ENCODE measurements at regions not wholly inside any gene's neighbourhood (a gene's known extent, or its start where the extent isn't known, plus 50 kb on each side); places are given as distances from the start of the nearest gene placed in this dataset.

- no peak overlapping the region for H3K18ac ChIP-seq (ENCODE audit: low read depth, low read length)
- H3K79me1 ChIP-seq (ENCODE audit: low read depth in 1 of 2, low read length in 2 of 2) = no peaks in the 10 kb centered on the region
- no peaks in the 10 kb centered on the region for H3K4me1 ChIP-seq (ENCODE audit: control insufficient read depth, insufficient read depth, low read length)
- ChIA-PET CTCF (no interaction called here), POLR2A (ENCODE audit: unreplicated experiment) (no interaction called here)
- H4K8ac ChIP-seq (ENCODE audit: low read depth in 2 of 2, low read length in 2 of 2) = no peak overlapping the region
- dilution Hi-C loops (cut with HindIII; ENCODE audit: low sequenced_read_pairs, unreplicated experiment) (no loop called here), intact Hi-C loops (cut with micrococcal nuclease) (no loop called here), in situ Hi-C loops (cut with MboI; ENCODE audit: low sequenced_read_pairs) (no loop called here)
- peaks cover 8% of the 10 kb centered on the region for H3K27me3 ChIP-seq (ENCODE audit: control insufficient read depth, insufficient read depth, low read length)
- no peak overlapping the region for H4K91ac ChIP-seq (ENCODE audit: insufficient read depth, low read depth, low read length)
- H2BK5ac ChIP-seq (ENCODE audit: low read depth, low read length, poor library complexity, severe bottlenecking) = no peak overlapping the region
- no peak overlapping the region for H3K56ac ChIP-seq (ENCODE audit: extremely low read depth, insufficient read depth, low read length)
- H2BK120ac ChIP-seq (ENCODE audit: low read depth, low read length) = no peak overlapping the region
- DNase-seq (no peak), ATAC-seq (ENCODE audit: low read depth) (no peak)
- no peaks in the 10 kb centered on the region for H4K20me1 ChIP-seq (ENCODE audit: insufficient read depth, low read length)
- no peak overlapping the region for H3K14ac ChIP-seq (replicated peaks; ENCODE audit: low read depth, low read length)
- H3K4me3 ChIP-seq (ENCODE audit: insufficient read depth, low read depth, low read length) = no peak overlapping the region
- no peak overlapping the region for H2BK15ac ChIP-seq (ENCODE audit: low read depth, low read length)
- no peak overlapping the region for H2AFZ ChIP-seq (replicated peaks; ENCODE audit: low read length, poor library complexity)
- H3K9me1 ChIP-seq (ENCODE audit: insufficient read depth, low read length) = no peaks in the 10 kb centered on the region
- BruUV-seq (replicated peaks) = no TSS peak
- H3K9me3 ChIP-seq (ENCODE audit: control insufficient read depth, insufficient read depth, low read length) = no peaks in the 10 kb centered on the region
- H3K27ac ChIP-seq (ENCODE audit: insufficient read depth, low read length) = no peak overlapping the region
- no peak overlapping the region for H3K4me2 ChIP-seq (ENCODE audit: low read depth, low read length)
- WGBS, 2 experiments (ENCODE audit: extremely low coverage in 2 of 2, insufficient read length in 1 of 2) = 100% methylated on average over 2 of the region's 2 CpGs; no CpG with 5 or more reads in 1 of the 2 experiments
- H3K4ac ChIP-seq (ENCODE audit: low read depth, low read length) = no peak overlapping the region
- no peak overlapping the region for H4K5ac ChIP-seq (ENCODE audit: low read depth, low read length)
- no peak overlapping the region for H2BK20ac ChIP-seq (ENCODE audit: low read depth, low read length)
- no peak overlapping the region for H3K9ac ChIP-seq (ENCODE audit: low read depth, low read length)
- no peak overlapping the region for H2AK5ac ChIP-seq (ENCODE audit: low read depth, low read length)
- no peaks in the 10 kb centered on the region for H3K36me3 ChIP-seq (ENCODE audit: control insufficient read depth, insufficient read depth, low read length)
- no peak overlapping the region for H3K23ac ChIP-seq (ENCODE audit: low read depth, low read length)
- H2AK9ac ChIP-seq (replicated peaks; ENCODE audit: low read depth, low read length, poor library complexity) = no peak overlapping the region
- TF ChIP-seq, protein P1, sequence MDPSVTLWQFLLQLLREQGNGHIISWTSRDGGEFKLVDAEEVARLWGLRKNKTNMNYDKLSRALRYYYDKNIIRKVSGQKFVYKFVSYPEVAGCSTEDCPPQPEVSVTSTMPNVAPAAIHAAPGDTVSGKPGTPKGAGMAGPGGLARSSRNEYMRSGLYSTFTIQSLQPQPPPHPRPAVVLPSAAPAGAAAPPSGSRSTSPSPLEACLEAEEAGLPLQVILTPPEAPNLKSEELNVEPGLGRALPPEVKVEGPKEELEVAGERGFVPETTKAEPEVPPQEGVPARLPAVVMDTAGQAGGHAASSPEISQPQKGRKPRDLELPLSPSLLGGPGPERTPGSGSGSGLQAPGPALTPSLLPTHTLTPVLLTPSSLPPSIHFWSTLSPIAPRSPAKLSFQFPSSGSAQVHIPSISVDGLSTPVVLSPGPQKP (IDR thresholded peaks at IDR 0.05; ENCODE audit: borderline replicate concordance, low read depth, low read length) = no peak
- TF ChIP-seq RAD21 (IDR thresholded peaks at IDR 0.05; ENCODE audit: low read length) = no peak
- TF ChIP-seq RCOR1 (IDR thresholded peaks at IDR 0.05; ENCODE audit: insufficient replicate concordance, low read length) = no peak
- no peak for TF ChIP-seq MAFK (IDR thresholded peaks at IDR 0.05; ENCODE audit: low read depth, low read length)
- no peak for TF ChIP-seq MAZ (IDR thresholded peaks at IDR 0.05; ENCODE audit: borderline replicate concordance, low read depth, low read length)
- TF ChIP-seq MXI1 (IDR thresholded peaks at IDR 0.05; ENCODE audit: borderline replicate concordance, low read depth, low read length) = no peak
- no peak for TF ChIP-seq FOS (IDR thresholded peaks at IDR 0.05; ENCODE audit: low read depth, low read length)
- no peak for TF ChIP-seq CHD1 (IDR thresholded peaks at IDR 0.05; ENCODE audit: low read depth, low read length)
- TF ChIP-seq USF2 (IDR thresholded peaks at IDR 0.05; ENCODE audit: low read depth, low read length) = no peak
- TF ChIP-seq, protein P2, sequence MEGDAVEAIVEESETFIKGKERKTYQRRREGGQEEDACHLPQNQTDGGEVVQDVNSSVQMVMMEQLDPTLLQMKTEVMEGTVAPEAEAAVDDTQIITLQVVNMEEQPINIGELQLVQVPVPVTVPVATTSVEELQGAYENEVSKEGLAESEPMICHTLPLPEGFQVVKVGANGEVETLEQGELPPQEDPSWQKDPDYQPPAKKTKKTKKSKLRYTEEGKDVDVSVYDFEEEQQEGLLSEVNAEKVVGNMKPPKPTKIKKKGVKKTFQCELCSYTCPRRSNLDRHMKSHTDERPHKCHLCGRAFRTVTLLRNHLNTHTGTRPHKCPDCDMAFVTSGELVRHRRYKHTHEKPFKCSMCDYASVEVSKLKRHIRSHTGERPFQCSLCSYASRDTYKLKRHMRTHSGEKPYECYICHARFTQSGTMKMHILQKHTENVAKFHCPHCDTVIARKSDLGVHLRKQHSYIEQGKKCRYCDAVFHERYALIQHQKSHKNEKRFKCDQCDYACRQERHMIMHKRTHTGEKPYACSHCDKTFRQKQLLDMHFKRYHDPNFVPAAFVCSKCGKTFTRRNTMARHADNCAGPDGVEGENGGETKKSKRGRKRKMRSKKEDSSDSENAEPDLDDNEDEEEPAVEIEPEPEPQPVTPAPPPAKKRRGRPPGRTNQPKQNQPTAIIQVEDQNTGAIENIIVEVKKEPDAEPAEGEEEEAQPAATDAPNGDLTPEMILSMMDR (conservative IDR thresholded peaks at IDR 0.05; ENCODE audit: low read depth, low read length) = no peak
- no peak for TF ChIP-seq NFE2L2 (IDR thresholded peaks at IDR 0.05; ENCODE audit: low read depth, low read length)
- TF ChIP-seq SMC3 (IDR thresholded peaks at IDR 0.05; ENCODE audit: low read depth, low read length) = no peak
- TF ChIP-seq POLR2A (IDR thresholded peaks at IDR 0.05; ENCODE audit: low read depth, low read length) = no peak
- TF ChIP-seq RFX5 (IDR thresholded peaks at IDR 0.05; ENCODE audit: low read depth, low read length) = no peak
- no peak for TF ChIP-seq CEBPB (IDR thresholded peaks at IDR 0.05; ENCODE audit: low read depth, low read length)
- no peak for TF ChIP-seq BHLHE40 (IDR thresholded peaks at IDR 0.05; ENCODE audit: low read depth, low read length)
Observed at GRCh38 chr4:38547052-38547451, 116.9 kb upstream of the KLF3 start.

Measured in IMR-90 (cell line).